ENCODE measurements at regions not wholly inside any gene's neighbourhood (a gene's known extent, or its start where the extent isn't known, plus 50 kb on each side); places are given as distances from the start of the nearest gene placed in this dataset.

- WGBS: 57% methylated on average over 1 of the region's 1 CpG
- TF ChIP-seq HNF4A (conservative IDR thresholded peaks at IDR 0.05): no peak
- no peak for TF ChIP-seq TAF1 (conservative IDR thresholded peaks at IDR 0.05)
- no peak for TF ChIP-seq REST (IDR thresholded peaks at IDR 0.05)
- no peak for TF ChIP-seq FOXA1 (IDR thresholded peaks at IDR 0.05)
- TF ChIP-seq GABPA (IDR thresholded peaks at IDR 0.05 in 1 of 2, conservative IDR thresholded peaks at IDR 0.05 in 1 of 2): no peak
- TF ChIP-seq JUND (IDR thresholded peaks at IDR 0.05): no peak
- no peak for TF ChIP-seq HNF4G (IDR thresholded peaks at IDR 0.05)
- TF ChIP-seq YY1 (IDR thresholded peaks at IDR 0.05): no peak
- no peak for TF ChIP-seq RAD21 (IDR thresholded peaks at IDR 0.05)
- no peak for TF ChIP-seq NR2F2 (IDR thresholded peaks at IDR 0.05)
- no peak for TF ChIP-seq EGR1 (IDR thresholded peaks at IDR 0.05; ENCODE audit: low read depth in 2 of 2)
These were observed 67.4 kb upstream of the PCDH18 start for GRCh38 chr4:137599734-137600133.

GRCh38 chr4:137597752-137598430 is 65.6 kb upstream of the PCDH18 start:
- 54% methylated on average over 3 of the region's 3 CpGs for WGBS
- DNase-seq (ENCODE audit: low spot score): no peak

More at GRCh38 chr4:137599734-137600133, 67.4 kb upstream of the PCDH18 start:
- H3K4me3 ChIP-seq (ENCODE audit: low read depth in 1 of 3, low read length in 3 of 3): no peak overlapping the region
- DNase-seq (ENCODE audit: low spot score): no peak
- no peaks in the 10 kb centered on the region for H3K4me1 ChIP-seq (ENCODE audit: control insufficient read depth in 4 of 4, insufficient read depth in 4 of 4, low read length in 3 of 4)
- no peak overlapping the region for H3K9ac ChIP-seq (ENCODE audit: low read depth in 1 of 2, low read length in 2 of 2)
- H3K27me3 ChIP-seq (ENCODE audit: control insufficient read depth in 4 of 4, insufficient read depth in 4 of 4, low read length in 3 of 4): no peaks in the 10 kb centered on the region
- no peak overlapping the region for H3K27ac ChIP-seq (ENCODE audit: low read depth in 1 of 2, low read length in 2 of 2)
- no peaks in the 10 kb centered on the region for H3K9me3 ChIP-seq (ENCODE audit: control insufficient read depth in 4 of 4, low read length in 3 of 4)
- H3K36me3 ChIP-seq (ENCODE audit: control insufficient read depth in 4 of 4, insufficient read depth in 3 of 4, low read depth in 1 of 4, low read length in 3 of 4): no peaks in the 10 kb centered on the region

More at GRCh38 chr4:137597752-137598430, 65.6 kb upstream of the PCDH18 start:
- TF ChIP-seq RAD21 (IDR thresholded peaks at IDR 0.05) (no peak), ATF3 (IDR thresholded peaks at IDR 0.05) (no peak), FOXA2 (IDR thresholded peaks at IDR 0.05) (no peak), YY1 (IDR thresholded peaks at IDR 0.05) (no peak), MAX (IDR thresholded peaks at IDR 0.05) (no peak), HNF4A (conservative IDR thresholded peaks at IDR 0.05) (no peak), EGR1 (IDR thresholded peaks at IDR 0.05; ENCODE audit: low read depth in 2 of 2) (no peak), ZBTB33 (IDR thresholded peaks at IDR 0.05) (no peak), HNF4G (IDR thresholded peaks at IDR 0.05) (no peak), FOXA1 (IDR thresholded peaks at IDR 0.05) (no peak), TAF1 (conservative IDR thresholded peaks at IDR 0.05) (no peak), JUND (IDR thresholded peaks at IDR 0.05) (no peak), CTCF (IDR thresholded peaks at IDR 0.05; ENCODE audit: low read depth, low read length, missing input control) (no peak)
- Histone ChIP-seq H3K9me3 (ENCODE audit: control insufficient read depth in 4 of 4, low read length in 3 of 4) (no peaks in the 10 kb centered on the region), H3K4me3 (ENCODE audit: low read depth in 1 of 3, low read length in 3 of 3) (no peak overlapping the region), H3K9ac (ENCODE audit: low read depth in 1 of 2, low read length in 2 of 2) (no peak overlapping the region), H3K4me1 (ENCODE audit: control insufficient read depth in 4 of 4, insufficient read depth in 4 of 4, low read length in 3 of 4) (no peaks in the 10 kb centered on the region), H3K27me3 (ENCODE audit: control insufficient read depth in 4 of 4, insufficient read depth in 4 of 4, low read length in 3 of 4) (no peaks in the 10 kb centered on the region), H3K36me3 (ENCODE audit: control insufficient read depth in 4 of 4, insufficient read depth in 3 of 4, low read depth in 1 of 4, low read length in 3 of 4) (no peaks in the 10 kb centered on the region), H3K27ac (ENCODE audit: low read depth in 1 of 2, low read length in 2 of 2) (no peak overlapping the region)

Measured in liver (tissue), 8 donors.